GM12864 (cell line): ENCODE measurements at regions not wholly inside any gene's neighbourhood (a gene's known extent, or its start where the extent isn't known, plus 50 kb on each side); places are given as distances from the start of the nearest gene placed in this dataset.

Experiments
- DNase-seq: peaks from one replicate; pipeline ENCODE4 v3.0.0-alpha.2; 2011; ENCODE audit warnings: low read depth
- H3K4me3 ChIP-seq: 2 replicates; pipeline ENCODE4 v1.5.1; 2011; ENCODE audit warnings: mild to moderate bottlenecking, low read depth, low read length, control low read depth
- TF ChIP-seq, protein P1 (sequence below): IDR thresholded peaks from 2 replicates; pipeline ENCODE4 v1.5.1; 2011; ENCODE audit warnings: low read depth, mild to moderate bottlenecking, moderate library complexity, low read length, control low read depth, inconsistent platforms; ENCODE audit errors: missing control alignments

DNA sequence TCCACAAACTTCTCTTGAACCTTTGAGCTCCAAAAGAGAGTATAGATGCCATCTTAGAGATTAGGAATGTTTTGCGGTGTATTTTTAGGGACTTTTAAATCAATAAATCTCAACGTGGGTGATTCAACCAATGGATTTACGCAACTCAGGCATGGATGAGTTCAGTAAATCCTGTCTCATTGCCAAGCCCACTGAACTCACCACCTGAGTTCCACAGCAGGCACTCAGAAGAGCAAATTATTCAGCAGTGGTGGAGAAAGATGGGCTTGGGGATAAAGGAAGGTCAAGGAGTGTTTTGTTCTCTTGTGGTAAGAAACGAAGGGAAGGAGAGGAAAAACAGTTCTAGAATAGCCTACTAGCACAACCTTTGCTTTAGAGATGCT, 68.7 kb upstream of the HMGA2 start:
- TF ChIP-seq, protein P1, sequence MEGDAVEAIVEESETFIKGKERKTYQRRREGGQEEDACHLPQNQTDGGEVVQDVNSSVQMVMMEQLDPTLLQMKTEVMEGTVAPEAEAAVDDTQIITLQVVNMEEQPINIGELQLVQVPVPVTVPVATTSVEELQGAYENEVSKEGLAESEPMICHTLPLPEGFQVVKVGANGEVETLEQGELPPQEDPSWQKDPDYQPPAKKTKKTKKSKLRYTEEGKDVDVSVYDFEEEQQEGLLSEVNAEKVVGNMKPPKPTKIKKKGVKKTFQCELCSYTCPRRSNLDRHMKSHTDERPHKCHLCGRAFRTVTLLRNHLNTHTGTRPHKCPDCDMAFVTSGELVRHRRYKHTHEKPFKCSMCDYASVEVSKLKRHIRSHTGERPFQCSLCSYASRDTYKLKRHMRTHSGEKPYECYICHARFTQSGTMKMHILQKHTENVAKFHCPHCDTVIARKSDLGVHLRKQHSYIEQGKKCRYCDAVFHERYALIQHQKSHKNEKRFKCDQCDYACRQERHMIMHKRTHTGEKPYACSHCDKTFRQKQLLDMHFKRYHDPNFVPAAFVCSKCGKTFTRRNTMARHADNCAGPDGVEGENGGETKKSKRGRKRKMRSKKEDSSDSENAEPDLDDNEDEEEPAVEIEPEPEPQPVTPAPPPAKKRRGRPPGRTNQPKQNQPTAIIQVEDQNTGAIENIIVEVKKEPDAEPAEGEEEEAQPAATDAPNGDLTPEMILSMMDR: no peak
- no peak overlapping the region for H3K4me3 ChIP-seq
- no peak for DNase-seq

DNA sequence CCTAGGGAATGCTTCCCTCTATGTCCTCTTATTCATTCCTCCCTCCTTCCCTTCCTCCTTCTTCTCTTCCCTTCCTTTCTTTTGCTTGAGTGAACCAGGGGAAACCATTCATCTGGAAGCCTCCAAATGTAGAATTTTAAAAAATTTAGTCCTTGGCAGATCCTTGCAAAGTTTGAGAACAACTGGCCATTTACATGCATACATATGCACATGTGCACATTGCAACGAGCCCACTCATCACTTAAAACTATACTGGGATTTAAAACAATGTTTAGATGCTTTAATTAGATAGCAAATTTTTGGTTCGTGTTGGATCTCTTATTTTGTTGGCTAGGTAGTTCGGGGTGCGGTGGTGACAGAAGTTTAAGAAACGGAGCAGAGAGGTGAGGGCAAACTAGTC, 68.0 kb upstream of the HMGA2 start:
- TF ChIP-seq, protein P1: no peak
- no peak for DNase-seq
- H3K4me3 ChIP-seq: no peak overlapping the region

DNA sequence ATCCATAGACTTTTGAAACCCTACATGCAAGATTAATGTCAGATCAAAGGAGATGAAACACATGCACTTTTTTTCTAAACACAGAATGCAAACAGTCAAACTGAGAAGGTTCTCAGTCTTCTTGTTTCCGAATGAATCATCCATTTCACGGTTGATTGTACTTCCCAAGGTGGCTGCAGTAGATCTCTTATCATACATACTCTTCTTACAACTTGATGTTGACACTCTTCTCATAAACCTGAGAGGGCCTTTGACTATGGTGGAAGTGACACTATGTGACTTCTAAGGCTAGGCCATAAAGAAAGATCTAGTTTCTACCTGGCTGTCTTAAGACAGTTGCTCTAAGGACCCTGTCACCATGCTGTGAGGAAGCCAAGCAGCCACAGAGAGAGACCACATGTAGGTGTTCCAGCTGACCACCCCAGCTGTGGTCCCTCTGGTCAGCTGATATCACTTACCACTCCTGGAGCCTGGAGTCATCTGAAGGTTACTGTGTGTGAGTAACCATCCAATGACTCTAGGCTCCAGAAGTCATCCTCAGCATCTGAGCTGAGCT, 67.2 kb upstream of the HMGA2 start:
- TF ChIP-seq, protein P1: no peak
- H3K4me3 ChIP-seq: no peak overlapping the region
- peak; percentile 79 for DNase-seq

DNA sequence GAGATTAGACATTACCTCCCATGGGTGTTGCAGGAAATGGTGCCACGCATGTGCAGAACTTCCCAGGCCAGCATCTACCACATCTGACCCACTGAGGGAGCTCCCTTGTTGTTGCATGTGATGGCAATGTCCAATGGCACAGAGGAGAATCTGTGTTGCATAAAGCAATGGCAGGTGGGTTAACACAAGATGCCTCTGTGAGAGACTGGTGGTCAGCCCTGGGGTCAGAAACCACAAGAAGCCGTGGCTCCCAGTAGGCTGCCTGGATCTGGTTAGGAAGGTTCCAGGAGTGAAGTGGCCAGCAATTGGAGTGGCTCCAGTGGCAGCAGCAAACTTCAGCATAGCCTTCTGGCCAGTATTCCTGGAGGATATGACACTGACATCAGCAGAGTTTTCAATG, 65.9 kb upstream of the HMGA2 start:
- TF ChIP-seq, protein P1: no peak
- DNase-seq: no peak
- no peak overlapping the region for H3K4me3 ChIP-seq

DNA sequence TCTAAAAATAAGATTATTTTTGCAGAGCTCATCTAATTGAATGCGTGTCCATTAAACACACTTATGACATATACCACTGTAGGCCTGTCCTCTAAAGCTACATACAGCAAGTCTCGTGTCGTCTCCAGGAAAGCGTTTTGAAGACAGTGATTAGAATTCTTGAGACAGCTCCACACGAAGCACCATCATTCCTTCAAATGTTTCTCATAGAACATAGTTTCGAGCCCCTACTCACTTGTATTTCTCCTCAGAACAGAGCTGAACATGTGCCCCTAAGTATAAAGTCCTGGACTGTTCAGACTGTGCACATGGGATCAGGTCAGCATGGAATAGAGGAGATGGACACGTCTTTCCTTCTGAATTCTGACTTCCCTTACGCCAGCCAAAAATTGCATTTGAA, 64.5 kb upstream of the HMGA2 start:
- no peak for DNase-seq
- TF ChIP-seq, protein P1: no peak
- H3K4me3 ChIP-seq: no peak overlapping the region

DNA sequence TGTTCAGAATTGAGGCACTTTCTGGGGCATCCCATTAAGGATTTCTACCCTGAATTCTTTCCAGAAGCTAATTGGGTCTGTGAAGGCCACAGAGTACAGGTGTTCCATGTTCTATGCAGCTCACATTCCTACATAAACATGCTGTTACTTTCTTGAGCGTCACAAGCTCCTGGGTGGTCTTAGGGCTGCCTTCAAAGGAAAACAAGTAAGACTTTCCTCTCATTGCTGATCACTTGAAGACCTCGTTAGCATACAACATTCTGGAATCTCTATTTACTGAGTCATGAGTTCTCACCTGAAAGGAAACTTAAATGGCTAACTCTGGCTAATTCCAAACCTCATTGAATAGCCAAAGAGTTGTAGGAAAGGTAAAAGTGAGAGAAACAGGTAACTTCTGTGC, 63.0 kb upstream of the HMGA2 start:
- H3K4me3 ChIP-seq: no peak overlapping the region
- no peak for DNase-seq
- TF ChIP-seq, protein P1: no peak

DNA sequence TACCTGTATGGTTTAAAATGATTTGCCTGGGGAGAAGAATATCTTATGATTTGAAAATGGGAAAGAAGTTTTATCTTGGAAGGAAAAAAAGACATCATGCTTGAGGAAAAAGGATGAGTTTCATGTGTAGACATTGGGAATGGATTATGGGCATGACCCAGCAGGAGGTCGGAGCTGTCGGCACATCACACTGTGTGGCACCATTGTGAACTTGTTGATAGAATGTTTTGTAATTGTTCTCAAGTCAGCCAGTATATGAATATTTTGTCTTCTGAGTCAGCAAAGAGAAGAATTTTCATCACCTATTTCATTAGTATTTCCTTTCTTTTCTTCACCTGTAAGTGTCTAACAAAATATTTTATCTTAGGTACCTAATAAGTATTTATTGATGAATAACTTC, 60.0 kb upstream of the HMGA2 start:
- H3K4me3 ChIP-seq: no peak overlapping the region
- DNase-seq: no peak
- TF ChIP-seq, protein P1: no peak
